ENCODE measurements at regions not wholly inside any gene's neighbourhood (a gene's known extent, or its start where the extent isn't known, plus 50 kb on each side); places are given as distances from the start of the nearest gene placed in this dataset.

GRCh38 chr10:37010741-37011140 is 114.7 kb upstream of the ANKRD30A start:
- TF ChIP-seq CTCF (conservative IDR thresholded peaks at IDR 0.05) (0 out of 2 replicates have a peak, but pooled peaks have one; percentile 4), ZFX (IDR thresholded peaks at IDR 0.05) (no peak)

Data from C4-2B (cell line).